ENCODE measurements at regions not wholly inside any gene's neighbourhood (a gene's known extent, or its start where the extent isn't known, plus 50 kb on each side); places are given as distances from the start of the nearest gene placed in this dataset.

GRCh38 chr12:65517656-65518210 lies 239.2 kb downstream of the MSRB3 start:
- ATAC-seq (ENCODE audit: low read depth), result no peak
- no peak overlapping the region for H3K4me3 Mint-ChIP-seq
- DNase-seq (ENCODE audit: low spot score in 2 of 2), result no peak

DNA sequence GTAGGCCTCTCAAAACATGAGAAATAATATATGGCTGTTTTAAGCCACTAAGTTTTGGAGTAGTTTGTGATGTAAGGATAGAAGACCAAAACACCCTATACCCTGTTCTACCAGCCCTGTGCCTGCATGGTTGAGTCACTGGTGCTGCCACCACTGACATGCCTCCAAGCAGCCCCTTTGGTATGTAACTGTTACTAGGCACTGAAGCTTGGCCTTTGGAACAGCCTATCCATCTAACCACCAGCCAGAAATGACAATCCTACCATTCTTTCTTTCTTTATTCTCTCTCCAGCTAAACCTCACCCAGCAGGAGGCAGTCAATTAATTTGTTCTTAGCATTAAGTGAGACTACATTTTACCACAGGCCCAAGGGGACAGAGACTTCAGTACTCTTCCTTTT lies 240.3 kb downstream of the MSRB3 start:
- ATAC-seq (ENCODE audit: low read depth) (no peak), DNase-seq (ENCODE audit: low spot score in 2 of 2) (no peak)
- no peaks in the 10 kb centered on the region for H3K27me3 Mint-ChIP-seq
- no peaks in the 10 kb centered on the region for H3K36me3 Mint-ChIP-seq
- H3K4me1 Mint-ChIP-seq, result no peaks in the 10 kb centered on the region
- H3K27ac Mint-ChIP-seq, result no peak overlapping the region
- no peaks in the 10 kb centered on the region for H3K9me3 Mint-ChIP-seq
- H3K4me3 Mint-ChIP-seq, result no peak overlapping the region

More at GRCh38 chr12:65517656-65518210, 239.2 kb downstream of the MSRB3 start:
- no peak overlapping the region for H3K27ac Mint-ChIP-seq
- H3K4me1 Mint-ChIP-seq, result no peaks in the 10 kb centered on the region
- no peaks in the 10 kb centered on the region for H3K36me3 Mint-ChIP-seq
- no peaks in the 10 kb centered on the region for H3K27me3 Mint-ChIP-seq
- no peaks in the 10 kb centered on the region for H3K9me3 Mint-ChIP-seq

- Mint-ChIP-seq H3K27ac (no peak overlapping the region), H3K27me3 (peaks cover 1% of the 10 kb centered on the region), H3K4me1 (no peaks in the 10 kb centered on the region), H3K36me3 (no peaks in the 10 kb centered on the region), H3K4me3 (no peak overlapping the region), H3K9me3 (no peaks in the 10 kb centered on the region)
- DNase-seq (ENCODE audit: low spot score in 2 of 2), result no peak
- ATAC-seq (ENCODE audit: low read depth), result no peak
Measured at GRCh38 chr12:65520658-65521057, 242.2 kb downstream of the MSRB3 start.

DNA sequence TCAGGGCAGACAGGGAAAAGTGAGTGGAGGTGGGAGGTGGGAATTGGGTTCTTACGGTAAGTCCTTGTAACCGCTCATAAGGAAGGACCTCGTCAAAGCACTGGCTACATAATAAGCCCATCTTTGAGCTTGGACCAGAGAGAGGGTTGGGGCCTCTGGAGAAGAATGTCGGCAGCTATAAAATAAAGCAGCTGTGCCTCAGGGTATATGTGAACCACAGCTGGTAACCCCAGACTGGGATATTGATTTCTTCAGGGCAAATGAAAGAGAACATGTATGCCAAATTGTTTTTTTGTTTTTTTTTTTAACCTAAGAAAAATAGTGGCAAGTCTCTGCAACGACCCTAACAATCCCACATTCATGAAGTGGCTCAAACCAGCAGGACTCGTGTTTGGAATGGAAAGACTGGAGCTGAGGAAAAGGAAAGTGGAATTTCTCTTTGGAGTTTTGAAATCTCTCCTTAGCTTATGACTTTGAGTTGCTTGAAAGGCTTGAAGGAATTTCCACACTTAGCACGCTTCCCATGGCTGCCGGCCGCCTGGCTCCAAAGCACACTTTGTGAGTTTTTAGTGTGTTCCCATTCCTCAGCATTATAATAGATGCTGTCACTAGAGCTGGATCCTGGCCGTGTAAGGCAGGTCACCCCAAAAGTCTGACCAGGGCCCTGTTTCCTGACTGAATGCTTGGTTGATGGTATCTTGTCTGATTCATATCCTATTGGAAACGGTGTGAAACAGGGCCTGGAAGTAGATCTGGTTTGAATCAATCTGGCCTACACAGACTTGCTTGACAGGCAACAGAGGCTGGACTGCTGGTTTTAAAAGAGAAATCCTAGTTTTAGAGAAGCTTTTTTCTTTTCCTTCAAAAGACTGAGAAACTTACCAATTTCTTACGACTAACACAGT lies 244.7 kb downstream of the MSRB3 start:
- Mint-ChIP-seq H3K4me1 (no peaks in the 10 kb centered on the region), H3K27ac (no peak overlapping the region), H3K4me3 (no peak overlapping the region), H3K27me3 (peaks cover 1% of the 10 kb centered on the region), H3K36me3 (no peaks in the 10 kb centered on the region), H3K9me3 (no peaks in the 10 kb centered on the region)
- no peak for DNase-seq (ENCODE audit: low spot score in 2 of 2)
- ATAC-seq (ENCODE audit: low read depth), result no peak

DNA sequence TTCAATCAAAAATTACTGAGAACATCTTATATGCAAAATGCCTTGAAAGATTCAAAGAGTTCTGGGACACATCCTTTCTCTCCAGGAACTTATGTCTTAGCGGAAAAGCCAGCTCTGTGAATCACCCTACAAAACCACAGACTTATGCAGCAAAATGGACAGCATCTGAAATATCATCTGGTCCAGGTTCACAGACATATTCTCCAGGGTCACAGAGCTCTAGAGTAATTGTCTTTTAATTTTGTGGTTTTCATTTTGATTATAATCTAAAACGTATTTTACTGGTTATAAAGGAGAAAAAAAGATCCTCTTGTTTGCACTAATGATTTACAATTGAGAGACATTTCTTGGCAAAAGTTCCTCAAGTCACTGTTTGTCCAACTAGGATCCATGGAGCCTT lies 246.2 kb downstream of the MSRB3 start:
- Mint-ChIP-seq H3K36me3 (no peaks in the 10 kb centered on the region), H3K4me3 (no peak overlapping the region), H3K27me3 (peaks cover 1% of the 10 kb centered on the region), H3K9me3 (no peaks in the 10 kb centered on the region), H3K27ac (no peak overlapping the region), H3K4me1 (no peaks in the 10 kb centered on the region)
- ATAC-seq (ENCODE audit: low read depth) (no peak), DNase-seq (ENCODE audit: low spot score in 2 of 2) (no peak)

- DNase-seq (ENCODE audit: low spot score in 2 of 2) (no peak), ATAC-seq (ENCODE audit: low read depth) (no peak)
- no peaks in the 10 kb centered on the region for H3K4me1 Mint-ChIP-seq
- H3K36me3 Mint-ChIP-seq, result no peaks in the 10 kb centered on the region
- H3K4me3 Mint-ChIP-seq, result no peak overlapping the region
- no peaks in the 10 kb centered on the region for H3K9me3 Mint-ChIP-seq
- no peak overlapping the region for H3K27ac Mint-ChIP-seq
- peaks cover 3% of the 10 kb centered on the region for H3K27me3 Mint-ChIP-seq
Measured at GRCh38 chr12:65525491-65526141, 247.1 kb downstream of the MSRB3 start.

DNA sequence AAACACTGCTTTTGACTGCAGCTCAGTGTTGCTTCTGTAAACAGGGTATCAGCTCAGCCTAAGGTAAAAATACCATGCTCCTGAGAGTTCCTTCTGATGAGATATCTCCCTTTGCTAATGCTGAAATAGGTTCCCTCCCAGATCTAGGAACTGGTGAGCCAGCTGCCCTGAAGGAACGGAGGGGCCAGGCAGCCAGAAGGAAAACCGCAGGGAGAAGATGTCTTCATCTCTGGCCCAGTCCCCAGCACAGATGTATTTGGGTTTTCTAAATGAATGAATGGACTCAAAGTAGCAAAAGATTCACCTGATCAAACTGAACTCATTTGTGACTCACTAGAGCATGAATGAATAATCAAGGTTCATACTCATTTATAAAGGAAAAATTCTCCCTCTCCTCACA lies 247.8 kb downstream of the MSRB3 start:
- ATAC-seq (ENCODE audit: low read depth) (no peak), DNase-seq (ENCODE audit: low spot score in 2 of 2) (no peak)
- Mint-ChIP-seq H3K4me1 (no peaks in the 10 kb centered on the region), H3K9me3 (no peaks in the 10 kb centered on the region), H3K27ac (no peak overlapping the region), H3K36me3 (no peaks in the 10 kb centered on the region), H3K27me3 (peaks cover 3% of the 10 kb centered on the region), H3K4me3 (no peak overlapping the region)

DNA sequence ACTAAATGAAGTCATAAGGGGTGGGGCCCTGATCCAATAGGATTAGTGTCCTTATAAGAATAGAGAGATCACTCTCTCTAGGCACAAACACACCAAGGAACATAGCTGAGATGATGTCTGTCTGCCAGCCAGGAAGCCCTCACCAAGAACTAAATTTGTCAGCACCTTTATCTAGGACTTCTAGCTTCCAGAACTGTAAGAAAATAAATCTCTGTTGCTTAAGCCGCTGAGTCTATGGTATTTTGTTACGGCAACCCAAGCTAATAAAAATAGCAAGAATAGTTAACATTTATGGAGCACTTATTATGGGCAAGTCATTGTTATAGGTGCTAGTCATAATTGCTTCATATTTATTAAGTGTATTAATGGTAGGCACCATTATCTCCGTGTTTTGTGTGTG lies 249.6 kb downstream of the MSRB3 start:
- Mint-ChIP-seq H3K9me3 (no peaks in the 10 kb centered on the region), H3K27me3 (peaks cover 3% of the 10 kb centered on the region), H3K4me3 (no peak overlapping the region), H3K4me1 (no peaks in the 10 kb centered on the region), H3K27ac (no peak overlapping the region), H3K36me3 (no peaks in the 10 kb centered on the region)
- ATAC-seq (ENCODE audit: low read depth), result no peak
- DNase-seq (ENCODE audit: low spot score in 2 of 2), result no peak

DNA sequence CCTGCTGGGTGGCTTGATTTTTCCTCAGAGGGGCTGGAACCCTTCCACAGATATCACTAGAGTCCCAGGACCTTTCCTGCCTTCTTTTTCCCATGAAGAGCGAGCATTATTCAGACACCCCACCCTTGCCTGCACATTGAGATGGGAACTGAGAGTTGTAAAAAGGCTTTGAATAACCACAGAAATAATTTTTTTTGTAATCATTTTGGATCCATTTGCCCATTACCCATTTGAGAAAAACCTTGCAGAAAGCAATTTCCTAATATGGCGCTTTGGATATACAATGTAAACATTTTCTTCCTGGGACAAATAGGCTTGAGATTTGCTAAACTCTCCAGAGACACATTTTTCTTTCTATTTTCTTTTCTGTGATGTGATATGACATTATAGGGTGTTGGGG lies 250.6 kb downstream of the MSRB3 start:
- no peak overlapping the region for H3K27ac Mint-ChIP-seq
- no peak for DNase-seq (ENCODE audit: low spot score in 2 of 2)

GRCh38 chr12:65529771-65530435 lies 251.4 kb downstream of the MSRB3 start:
- Mint-ChIP-seq H3K4me1 (no peaks in the 10 kb centered on the region), H3K36me3 (no peaks in the 10 kb centered on the region), H3K27ac (no peak overlapping the region), H3K9me3 (peaks cover 1% of the 10 kb centered on the region), H3K27me3 (peaks cover 2% of the 10 kb centered on the region), H3K4me3 (no peak overlapping the region)
- DNase-seq (ENCODE audit: low spot score in 2 of 2), result no peak
- no peak for ATAC-seq (ENCODE audit: low read depth)

More for the DNA sequence above, 250.6 kb downstream of the MSRB3 start:
- H3K36me3 Mint-ChIP-seq, result no peaks in the 10 kb centered on the region
- no peak overlapping the region for H3K4me3 Mint-ChIP-seq
- peaks cover 1% of the 10 kb centered on the region for H3K9me3 Mint-ChIP-seq
- H3K27me3 Mint-ChIP-seq, result peaks cover 2% of the 10 kb centered on the region
- no peak for ATAC-seq (ENCODE audit: low read depth)
- no peaks in the 10 kb centered on the region for H3K4me1 Mint-ChIP-seq

- ATAC-seq (ENCODE audit: low read depth) (no peak), DNase-seq (ENCODE audit: low spot score in 2 of 2) (no peak)
- H3K27ac Mint-ChIP-seq, result no peak overlapping the region
- peaks cover 2% of the 10 kb centered on the region for H3K27me3 Mint-ChIP-seq
- H3K4me3 Mint-ChIP-seq, result no peak overlapping the region
- no peaks in the 10 kb centered on the region for H3K36me3 Mint-ChIP-seq
- peaks cover 1% of the 10 kb centered on the region for H3K9me3 Mint-ChIP-seq
- H3K4me1 Mint-ChIP-seq, result no peaks in the 10 kb centered on the region
Measured at GRCh38 chr12:65532162-65532561, 253.7 kb downstream of the MSRB3 start.

- no peak overlapping the region for H3K4me3 Mint-ChIP-seq
- H3K27me3 Mint-ChIP-seq, result peaks cover 2% of the 10 kb centered on the region
- ATAC-seq (ENCODE audit: low read depth), result no peak
- no peaks in the 10 kb centered on the region for H3K36me3 Mint-ChIP-seq
- peaks cover 1% of the 10 kb centered on the region for H3K9me3 Mint-ChIP-seq
- no peak for DNase-seq (ENCODE audit: low spot score in 2 of 2)
- no peaks in the 10 kb centered on the region for H3K4me1 Mint-ChIP-seq
- no peak overlapping the region for H3K27ac Mint-ChIP-seq
Measured at GRCh38 chr12:65532764-65533163, 254.3 kb downstream of the MSRB3 start.

- Mint-ChIP-seq H3K9me3 (peaks cover 3% of the 10 kb centered on the region), H3K4me3 (no peak overlapping the region), H3K27me3 (peaks cover 2% of the 10 kb centered on the region), H3K27ac (no peak overlapping the region), H3K4me1 (no peaks in the 10 kb centered on the region), H3K36me3 (no peaks in the 10 kb centered on the region)
- DNase-seq (ENCODE audit: low spot score in 2 of 2) (no peak), ATAC-seq (ENCODE audit: low read depth) (no peak)
Measured at GRCh38 chr12:65533177-65533883, 254.8 kb downstream of the MSRB3 start.

All from memory B cell (primary cell).